GM21367 (cell line): ENCODE measurements at regions not wholly inside any gene's neighbourhood (a gene's known extent, or its start where the extent isn't known, plus 50 kb on each side); places are given as distances from the start of the nearest gene placed in this dataset.

Experiments used
- ATAC-seq: cut with Tn5 transposase; IDR thresholded peaks from one replicate; pipeline ENCODE4 v1.9.1; 2021; ENCODE audit not compliant: unreplicated experiment

- ATAC-seq: no peak
Observed at GRCh38 chr5:106923409-106923808, 747.3 kb downstream of the EFNA5 start.

DNA sequence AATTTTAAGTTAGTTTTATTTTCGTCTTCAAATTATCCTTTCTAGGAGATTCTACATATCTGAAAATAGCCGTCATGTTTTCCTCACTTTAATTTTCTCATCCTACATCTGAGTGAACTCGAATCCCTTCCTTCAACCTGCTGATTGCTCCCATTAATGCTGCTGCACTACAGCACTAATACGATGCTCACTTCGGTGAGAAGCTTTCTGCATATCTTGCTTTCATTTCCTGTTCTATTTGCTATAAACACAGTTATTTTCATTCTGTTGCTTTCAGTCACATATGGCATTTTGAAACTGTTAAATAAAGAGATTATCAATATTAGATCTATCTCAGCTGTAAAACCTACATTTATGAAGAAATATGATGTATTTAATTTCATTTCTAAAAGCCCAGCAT, 749.2 kb downstream of the EFNA5 start:
- ATAC-seq: no peak

GRCh38 chr5:106910486-106910885, 760.3 kb downstream of the EFNA5 start:
- no peak for ATAC-seq

GRCh38 chr5:106909716-106910115, 761.0 kb downstream of the EFNA5 start:
- ATAC-seq: no peak

DNA sequence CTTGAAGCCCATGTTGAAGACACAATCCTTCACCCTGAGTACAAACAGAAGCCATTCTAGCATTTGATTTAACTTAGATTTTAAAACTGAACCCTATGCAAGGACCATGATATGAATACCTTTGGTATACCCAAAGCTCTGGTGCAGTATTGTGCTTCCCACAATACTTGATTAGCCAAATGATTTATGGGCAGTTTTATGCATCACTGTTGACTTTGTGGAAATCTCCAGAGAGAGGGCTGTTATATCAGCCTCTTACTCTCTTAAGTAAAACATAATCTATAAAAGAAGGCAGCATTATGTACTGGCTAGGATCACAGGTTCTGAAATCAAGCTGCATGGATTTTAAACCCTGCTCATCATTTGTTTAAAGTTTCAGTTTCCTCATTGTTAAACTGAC, 762.8 kb downstream of the EFNA5 start:
- no peak for ATAC-seq

DNA sequence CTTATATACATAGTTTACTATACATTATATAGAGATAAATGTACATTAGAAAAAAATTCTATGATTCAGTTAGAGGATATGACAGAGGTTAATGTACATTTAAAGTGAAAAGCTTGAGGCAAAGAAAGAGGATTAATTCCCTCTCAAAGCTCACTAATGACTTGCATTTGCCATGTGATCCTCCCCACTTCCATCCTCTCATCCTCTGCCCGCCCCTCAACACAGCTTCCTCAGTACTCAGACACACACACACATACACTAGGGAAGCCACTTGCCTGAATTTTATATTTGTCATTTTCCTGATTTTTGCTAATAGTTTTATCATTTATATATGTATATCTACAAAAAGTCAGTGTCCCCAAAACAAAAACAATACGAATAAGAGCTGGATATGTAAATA, 764.5 kb downstream of the EFNA5 start:
- no peak for ATAC-seq

- ATAC-seq: no peak
Observed at GRCh38 chr5:106894964-106895363, 775.8 kb downstream of the EFNA5 start.

DNA sequence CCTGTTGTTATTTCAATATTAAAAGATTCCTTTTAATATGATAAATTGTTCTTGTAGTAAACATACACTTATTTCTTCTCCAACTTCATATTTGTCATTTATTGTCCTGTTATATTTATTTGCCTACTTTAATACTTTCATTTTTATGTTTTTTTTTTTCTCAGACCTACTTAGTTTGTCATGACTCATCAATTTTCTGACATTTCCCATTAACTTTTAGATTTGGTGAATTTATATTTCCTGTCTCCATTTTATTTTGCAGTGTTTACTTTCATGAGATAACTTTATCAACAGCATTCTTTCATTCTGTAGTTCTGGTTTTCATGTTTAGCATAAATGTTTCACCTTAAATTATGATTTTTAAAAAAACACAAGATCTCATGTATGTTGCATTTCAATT, 788.7 kb downstream of the EFNA5 start:
- no peak for ATAC-seq

GRCh38 chr5:106880656-106881055, 790.1 kb downstream of the EFNA5 start:
- ATAC-seq: no peak

DNA sequence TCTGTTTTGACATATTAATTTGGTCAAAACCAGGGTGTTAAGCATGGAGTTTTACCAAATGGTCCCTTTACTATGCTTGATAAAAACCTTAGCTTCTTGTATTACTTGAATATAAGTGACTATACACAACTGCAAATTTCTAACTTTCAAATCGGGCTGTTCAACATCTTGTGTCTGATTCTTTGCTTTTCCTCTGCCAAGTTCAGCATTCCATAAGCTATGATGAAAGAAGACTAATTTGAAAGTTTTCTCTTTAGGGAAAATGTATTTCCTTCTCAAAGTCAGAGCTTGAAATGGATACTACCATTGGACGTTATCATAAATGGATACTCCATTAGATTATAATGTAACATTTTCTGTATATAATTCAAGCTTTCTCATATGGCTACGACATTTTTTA, 792.9 kb downstream of the EFNA5 start:
- no peak for ATAC-seq

GRCh38 chr5:106876665-106877194, 794.0 kb downstream of the EFNA5 start:
- ATAC-seq: no peak

DNA sequence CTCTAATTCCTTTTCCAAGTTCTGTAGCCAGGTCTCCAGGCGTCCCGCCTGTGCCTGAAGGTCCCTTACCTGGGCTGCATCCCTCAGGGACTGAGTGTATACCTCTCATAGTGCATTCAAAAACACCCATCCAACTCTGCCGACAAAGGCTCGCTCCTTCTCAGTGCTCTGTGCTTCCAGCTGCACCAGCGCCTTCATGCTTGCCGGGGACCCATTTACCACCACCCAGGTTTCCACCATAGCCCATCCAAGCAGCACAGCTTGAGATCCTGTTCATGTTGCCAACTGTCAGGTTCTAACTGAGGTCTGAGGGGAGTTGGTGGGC, 794.5 kb downstream of the EFNA5 start:
- ATAC-seq: no peak

GRCh38 chr5:106875591-106876297, 795.0 kb downstream of the EFNA5 start:
- ATAC-seq: no peak

DNA sequence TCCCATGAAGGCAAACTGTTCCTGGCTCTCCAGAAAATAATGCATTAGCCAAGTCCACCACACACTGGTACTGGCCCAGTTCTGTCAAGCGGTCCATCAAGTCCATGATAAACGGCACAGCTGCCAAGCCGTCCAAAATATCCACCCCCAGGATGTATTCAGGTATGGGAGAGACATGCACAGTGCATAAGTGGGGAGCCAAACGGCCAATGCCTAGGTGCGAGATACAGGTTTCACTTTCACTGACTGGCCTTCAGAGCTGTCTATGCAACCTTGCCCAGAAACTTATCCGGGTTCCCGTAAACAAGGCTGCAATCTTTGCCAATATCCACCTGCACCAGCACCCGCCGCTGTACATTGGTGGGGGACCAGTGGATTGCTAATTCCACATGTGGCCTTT, 795.8 kb downstream of the EFNA5 start:
- ATAC-seq: no peak

- no peak for ATAC-seq
Observed at GRCh38 chr5:106874531-106874930, 796.2 kb downstream of the EFNA5 start.

DNA sequence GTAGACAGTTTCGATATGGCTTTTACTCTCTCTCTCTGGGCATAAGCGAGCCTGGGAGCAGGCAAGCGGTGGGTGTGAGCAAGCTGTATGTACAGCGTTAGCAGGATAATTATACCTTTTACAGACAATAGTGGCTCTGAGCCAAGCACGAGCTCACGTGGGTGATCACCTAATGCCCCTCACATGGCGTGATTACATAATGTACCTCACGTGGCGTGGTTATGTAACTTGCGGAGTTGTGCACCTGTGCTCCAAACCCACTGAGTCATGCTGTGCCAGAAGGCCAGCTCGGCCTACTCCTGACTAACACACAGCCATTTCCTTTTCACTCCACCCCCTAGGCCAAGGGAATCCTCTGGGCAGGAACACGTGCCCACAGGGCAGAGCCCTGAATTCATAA, 797.2 kb downstream of the EFNA5 start:
- ATAC-seq: no peak

DNA sequence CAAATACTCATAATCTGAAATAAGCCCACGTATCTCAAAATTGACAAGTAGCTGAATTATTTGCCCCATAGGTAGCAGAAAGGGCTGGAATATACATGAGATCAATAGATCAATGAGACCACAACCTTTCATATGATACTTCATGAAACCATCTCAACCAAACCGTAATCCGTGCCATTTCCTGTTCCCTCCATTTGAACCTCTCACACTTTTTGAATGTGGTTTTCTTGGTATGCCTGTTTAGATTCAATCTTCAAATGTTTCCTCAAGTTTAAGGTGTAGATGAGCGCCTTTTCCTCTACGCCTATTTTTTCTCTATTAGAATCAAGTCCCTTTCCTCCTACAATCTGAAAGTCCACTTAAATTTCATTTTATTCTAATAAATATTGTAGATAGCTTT, 805.5 kb downstream of the EFNA5 start:
- ATAC-seq: no peak

GRCh38 chr5:106862450-106863193, 808.1 kb downstream of the EFNA5 start:
- ATAC-seq: no peak

DNA sequence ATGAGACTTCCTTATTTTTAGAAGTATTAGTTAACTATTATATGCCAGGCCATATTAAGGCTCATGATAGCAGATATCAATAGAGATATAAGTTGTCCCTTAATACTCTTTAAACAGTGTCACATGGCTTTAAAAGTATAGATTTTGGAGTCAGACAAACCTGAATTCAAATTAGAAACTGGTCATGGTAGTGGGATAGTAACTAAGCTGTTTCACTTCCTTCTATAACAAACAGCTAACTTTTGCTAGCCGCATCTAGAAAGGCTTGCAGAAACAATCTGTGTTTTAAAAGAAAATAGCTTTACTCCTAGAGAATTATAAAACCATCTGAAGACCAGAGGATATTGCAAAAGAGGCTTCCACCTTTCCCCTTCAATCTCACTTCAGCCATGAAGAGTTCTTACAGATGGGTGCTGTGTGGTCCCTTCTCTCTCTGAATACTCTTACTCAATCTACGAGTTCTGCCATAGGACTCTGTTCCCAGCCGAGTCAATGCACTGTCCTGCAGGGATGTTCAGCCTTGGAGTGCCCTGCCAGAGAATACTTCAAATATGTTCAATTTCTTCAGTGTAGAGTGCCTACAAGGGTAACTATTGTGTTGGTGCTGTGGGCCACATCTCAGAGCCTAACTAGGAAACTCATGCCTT, 810.2 kb downstream of the EFNA5 start:
- no peak for ATAC-seq

DNA sequence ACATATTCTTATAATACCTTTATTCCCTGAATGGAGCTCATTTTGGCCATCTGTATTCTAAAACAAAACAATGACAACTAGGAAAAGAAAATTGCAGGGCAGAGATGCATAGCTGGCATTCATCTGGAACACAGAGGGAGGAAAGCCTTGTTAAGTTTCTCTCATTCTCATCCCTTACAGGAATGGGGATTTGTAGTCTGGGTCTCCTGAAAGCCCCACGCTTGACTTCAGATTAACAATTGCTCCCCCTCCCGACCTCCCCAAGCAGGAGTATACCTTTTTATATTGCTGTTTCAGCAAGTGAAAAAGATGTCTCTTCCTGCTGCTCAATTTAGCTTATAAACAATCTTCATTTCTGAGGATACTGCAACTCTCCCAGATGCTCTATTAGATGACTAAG, 812.1 kb downstream of the EFNA5 start:
- ATAC-seq: no peak

DNA sequence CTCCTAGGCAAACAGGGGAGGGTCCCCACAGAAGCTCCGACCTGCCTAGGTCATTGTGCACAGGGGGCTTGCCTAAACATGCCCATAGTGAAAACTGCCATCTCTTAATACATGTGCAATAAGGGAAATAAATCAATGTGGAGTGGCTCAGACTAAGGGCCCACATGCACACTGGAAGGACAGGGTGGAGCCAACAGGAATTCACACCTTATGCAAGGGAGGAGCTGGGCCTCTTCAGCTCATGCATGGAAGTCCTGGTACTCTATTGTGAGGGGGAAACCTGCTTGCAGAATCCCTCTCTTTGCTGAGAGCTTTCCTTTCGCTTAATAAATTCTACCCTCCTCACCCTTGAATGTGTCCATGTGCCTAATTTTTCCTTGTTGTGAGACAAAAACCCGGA, 815.8 kb downstream of the EFNA5 start:
- ATAC-seq: no peak

- ATAC-seq: no peak
Observed at GRCh38 chr5:106854105-106854687, 816.5 kb downstream of the EFNA5 start.
